HFF-Myc (cell line): ENCODE measurements at regions not wholly inside any gene's neighbourhood (a gene's known extent, or its start where the extent isn't known, plus 50 kb on each side); places are given as distances from the start of the nearest gene placed in this dataset.

ENCODE experiments used
- DNase-seq: peaks from one replicate; pipeline ENCODE4 v3.0.0-alpha.2; 2011; ENCODE audit warnings: low read depth; ENCODE audit errors: extremely low read depth
- H3K4me3 ChIP-seq: replicated peaks from 2 replicates; pipeline ENCODE4 v1.5.1; 2011; ENCODE audit warnings: low read depth, mild to moderate bottlenecking, control low read depth, low read length
- TF ChIP-seq, protein P1 (sequence below): IDR thresholded peaks from 2 replicates; pipeline ENCODE4 v1.5.1; 2012; ENCODE audit warnings: mild to moderate bottlenecking, low read depth, low read length, control low read depth; ENCODE audit errors: missing control alignments

DNA sequence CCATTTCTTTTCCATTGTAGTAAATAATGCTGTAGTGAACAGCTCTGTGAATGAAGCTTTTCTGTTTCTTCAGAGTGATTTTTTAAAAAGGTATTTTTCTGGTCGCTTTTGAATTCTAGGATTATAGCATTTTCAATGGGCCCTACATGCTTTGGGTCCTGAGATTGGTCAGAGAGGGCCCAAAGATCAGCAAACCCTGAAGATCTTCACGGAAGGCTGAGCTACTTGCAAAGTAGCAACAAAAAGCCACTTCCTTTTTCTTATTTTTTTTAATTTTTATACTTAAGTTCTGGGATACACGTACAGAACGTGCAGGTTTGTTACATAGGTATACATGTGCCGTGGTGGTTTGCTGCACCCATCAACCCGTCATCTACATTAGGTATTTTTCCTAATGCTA is 200.5 kb downstream of the FAT3 start:
- no peak for DNase-seq

DNA sequence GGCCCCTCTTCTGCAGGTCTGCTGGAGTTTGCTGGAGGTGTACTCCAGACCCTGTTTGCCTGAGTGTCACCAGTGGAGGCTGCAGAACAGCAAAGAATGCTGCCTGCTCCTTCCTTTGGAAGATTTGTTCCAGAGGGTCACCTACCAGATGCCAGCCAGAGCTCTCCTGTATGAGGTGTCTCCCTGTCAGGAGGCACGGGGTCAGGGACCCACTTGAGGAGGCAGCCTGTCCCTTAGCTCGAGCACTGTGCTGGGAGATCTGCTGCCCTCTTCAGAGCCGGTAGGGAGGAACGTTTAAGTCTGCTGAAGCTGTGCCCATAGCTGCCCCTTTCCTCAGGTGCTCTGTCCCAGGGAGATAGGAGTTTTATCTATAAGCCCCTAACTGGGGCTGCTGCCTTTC is 207.9 kb downstream of the FAT3 start:
- no peak overlapping the region for H3K4me3 ChIP-seq
- TF ChIP-seq, protein P1, sequence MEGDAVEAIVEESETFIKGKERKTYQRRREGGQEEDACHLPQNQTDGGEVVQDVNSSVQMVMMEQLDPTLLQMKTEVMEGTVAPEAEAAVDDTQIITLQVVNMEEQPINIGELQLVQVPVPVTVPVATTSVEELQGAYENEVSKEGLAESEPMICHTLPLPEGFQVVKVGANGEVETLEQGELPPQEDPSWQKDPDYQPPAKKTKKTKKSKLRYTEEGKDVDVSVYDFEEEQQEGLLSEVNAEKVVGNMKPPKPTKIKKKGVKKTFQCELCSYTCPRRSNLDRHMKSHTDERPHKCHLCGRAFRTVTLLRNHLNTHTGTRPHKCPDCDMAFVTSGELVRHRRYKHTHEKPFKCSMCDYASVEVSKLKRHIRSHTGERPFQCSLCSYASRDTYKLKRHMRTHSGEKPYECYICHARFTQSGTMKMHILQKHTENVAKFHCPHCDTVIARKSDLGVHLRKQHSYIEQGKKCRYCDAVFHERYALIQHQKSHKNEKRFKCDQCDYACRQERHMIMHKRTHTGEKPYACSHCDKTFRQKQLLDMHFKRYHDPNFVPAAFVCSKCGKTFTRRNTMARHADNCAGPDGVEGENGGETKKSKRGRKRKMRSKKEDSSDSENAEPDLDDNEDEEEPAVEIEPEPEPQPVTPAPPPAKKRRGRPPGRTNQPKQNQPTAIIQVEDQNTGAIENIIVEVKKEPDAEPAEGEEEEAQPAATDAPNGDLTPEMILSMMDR, result no peak
- no peak for DNase-seq

More for the DNA sequence above, 200.5 kb downstream of the FAT3 start:
- H3K4me3 ChIP-seq, result no peak overlapping the region
- TF ChIP-seq, protein P1, result no peak

DNA sequence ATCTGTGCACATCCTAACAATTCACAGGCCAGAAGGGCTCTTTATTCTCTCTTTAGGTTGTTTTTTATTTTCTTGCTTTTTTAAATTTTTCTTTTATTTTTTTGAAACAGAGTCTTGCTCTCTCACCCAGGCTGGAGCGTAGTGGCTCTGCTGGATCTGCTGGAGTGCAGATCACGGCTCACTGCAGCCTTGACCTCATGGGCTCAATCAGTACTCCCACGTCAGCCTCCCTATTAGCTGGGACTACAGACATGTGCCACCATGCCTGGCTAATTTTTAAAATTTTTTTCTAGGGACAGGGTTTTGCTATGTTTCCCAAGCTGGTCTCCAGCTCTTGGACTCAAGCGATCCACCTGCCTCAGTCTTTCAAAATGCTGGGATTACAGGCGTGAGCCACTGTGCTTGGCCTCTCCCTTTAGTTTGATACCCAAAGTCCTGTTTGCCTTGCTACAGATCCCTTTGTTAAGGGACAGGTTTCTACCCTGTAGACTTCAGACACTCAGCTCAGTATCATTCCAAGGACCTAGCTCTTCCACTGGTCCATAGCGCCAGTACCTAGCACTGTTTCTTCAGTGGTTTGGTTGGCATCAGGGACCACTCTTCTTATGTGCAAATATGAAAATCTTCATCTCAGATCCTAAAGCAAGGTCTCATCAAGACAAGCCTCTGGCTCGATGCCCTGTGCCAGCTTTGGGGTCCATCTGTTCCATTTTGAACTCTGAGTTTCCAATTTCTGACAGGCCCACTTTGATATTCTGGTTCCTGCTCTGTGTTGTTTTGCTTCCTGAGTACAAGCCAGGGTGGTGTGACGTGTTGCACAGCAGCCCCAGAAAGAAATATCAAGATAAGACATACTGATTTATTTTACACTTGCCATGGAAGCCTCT is 211.7 kb downstream of the FAT3 start:
- no peak overlapping the region for H3K4me3 ChIP-seq
- TF ChIP-seq, protein P1, result no peak
- DNase-seq, result no peak

DNA sequence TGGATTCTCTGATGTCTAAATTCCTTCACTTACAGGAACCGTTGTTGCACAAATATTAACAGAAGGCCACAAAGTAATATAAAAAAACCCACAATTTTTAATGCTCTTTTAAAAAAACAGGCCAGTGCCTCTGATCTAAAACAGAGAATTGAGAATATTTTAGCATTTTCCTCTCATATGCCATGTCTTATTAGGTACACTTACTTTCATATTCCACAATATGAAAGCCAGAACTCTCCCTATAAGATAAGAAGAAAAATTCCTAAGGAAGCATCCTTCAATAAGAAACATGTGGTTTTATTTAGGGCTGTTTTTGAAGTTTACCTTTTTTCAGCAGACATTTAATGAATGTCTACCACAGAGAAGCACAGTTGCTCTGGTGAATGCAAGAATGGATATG is 214.5 kb downstream of the FAT3 start:
- H3K4me3 ChIP-seq, result no peak overlapping the region
- TF ChIP-seq, protein P1, result no peak
- DNase-seq, result no peak

DNA sequence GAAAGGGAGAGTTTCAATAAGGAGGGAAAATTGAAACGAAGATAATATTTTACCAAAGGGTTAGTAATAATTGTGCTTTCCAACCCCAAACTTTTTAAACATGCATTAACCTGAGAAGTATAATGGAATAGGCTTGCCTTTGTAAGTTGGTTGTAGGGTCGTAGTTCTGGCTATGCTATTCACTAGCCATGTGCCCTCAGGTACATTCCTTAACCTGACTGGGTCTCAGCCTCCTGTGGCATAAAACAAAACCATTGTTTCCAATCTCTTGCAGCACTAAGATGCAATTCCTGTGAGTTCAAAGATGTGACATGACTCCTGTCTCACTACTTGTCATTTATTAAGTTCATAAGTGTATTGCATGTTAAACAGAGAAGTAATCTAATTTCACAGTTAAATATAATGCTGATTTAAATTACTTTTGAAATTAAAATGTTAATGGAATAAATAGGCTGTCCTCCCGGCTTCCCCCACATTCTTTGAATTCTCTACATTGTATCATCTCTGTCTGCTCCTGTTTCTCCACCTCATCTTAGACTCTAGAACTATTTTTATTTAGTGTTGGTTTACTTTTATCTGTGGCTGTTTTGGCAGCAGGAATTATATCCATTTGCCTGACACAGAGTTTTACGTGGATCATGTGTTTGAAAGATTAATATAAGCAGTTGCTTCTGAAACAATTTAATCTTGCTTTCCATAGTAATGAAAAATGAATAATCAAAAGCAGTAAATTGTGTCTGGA is 216.3 kb downstream of the FAT3 start:
- no peak for DNase-seq
- no peak overlapping the region for H3K4me3 ChIP-seq
- TF ChIP-seq, protein P1, result no peak

DNA sequence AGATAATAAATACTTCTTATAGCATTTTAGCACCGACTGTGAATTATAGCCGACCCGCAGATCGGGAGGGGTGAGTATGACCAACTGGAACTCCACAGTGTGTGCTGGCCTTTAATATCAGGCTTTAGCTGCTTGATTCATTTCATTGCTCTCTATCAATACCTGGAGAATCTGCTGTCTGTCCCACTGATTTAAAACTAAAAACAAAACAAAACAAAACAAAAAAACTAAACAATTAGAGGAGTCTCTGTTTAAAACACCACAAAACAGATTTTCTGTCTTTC is 216.8 kb downstream of the FAT3 start:
- TF ChIP-seq, protein P1, result no peak
- H3K4me3 ChIP-seq, result no peak overlapping the region

More for the DNA sequence above, 216.8 kb downstream of the FAT3 start:
- no peak for DNase-seq
